ENCODE measurements at regions not wholly inside any gene's neighbourhood (a gene's known extent, or its start where the extent isn't known, plus 50 kb on each side); places are given as distances from the start of the nearest gene placed in this dataset.

GRCh38 chr11:69387409-69387885 is 93.5 kb downstream of the MYEOV start:
- TF ChIP-seq CTCF (IDR thresholded peaks at IDR 0.05) (no peak), POLR2A (IDR thresholded peaks at IDR 0.05) (no peak)

Data from esophagus squamous epithelium (tissue), 4 donors.